HepG2 (cell line): ENCODE measurements at regions not wholly inside any gene's neighbourhood (a gene's known extent, or its start where the extent isn't known, plus 50 kb on each side); places are given as distances from the start of the nearest gene placed in this dataset.

Source experiments
- ATAC-seq: fragments of 200-7000 bp; cut with Tn5 transposase; 3 replicates; pipeline ENCODE4 v1.9.1; 2020; ENCODE audit warnings: mild to moderate bottlenecking, moderate library complexity
- BruUV-seq: library from RNA; stranded (reverse); fragments of 400-500 nt; replicated peaks from 2 replicates; lab custom pipeline; 2021; lab: Mats Ljungman, UMichigan
- CTCF ChIA-PET: fragments of 300-600 bp; formaldehyde crosslinking; extraction: SDS; loops from one replicate; lab custom pipeline; 2021; ENCODE audit warnings: low total read pairs, inconsistent platforms, low intra/inter-chr PET ratio; lab: Yijun Ruan, JAX
- POLR2A ChIA-PET: fragments of 350-600 bp; sonication (Branson Sonifier 250); formaldehyde crosslinking; loops from one replicate; lab custom pipeline; 2020; ENCODE audit warnings: antibody characterized with exemption, inconsistent platforms; lab: Yijun Ruan, JAX
- DNase-seq: peaks from one replicate; pipeline ENCODE4 v3.0.0-alpha.2; 2015; ENCODE audit warnings: low spot score
- FAIRE-seq: peaks from 3 replicates; lab custom pipeline; 2011; peaks lifted over from hg19 to GRCh38; lab: Jason Lieb, UNC
- H2AFZ ChIP-seq: one replicate; pipeline ENCODE4 v1.6.1; 2011; ENCODE audit warnings: low read length, inconsistent platforms
- H3K27ac ChIP-seq: fragments of 300-600 bp; 3 replicates; pipeline ENCODE4 v1.8.0; 2011; ENCODE audit warnings: mixed run types, mild to moderate bottlenecking, mixed read lengths, low read length, inconsistent platforms; ENCODE audit not compliant: insufficient read depth; ENCODE audit errors: extremely low read length
- H3K27me3 ChIP-seq, 2 experiments: fragments of 200-600 bp in 1 of 2; 2 replicates in 1 of 2; 3 replicates in 1 of 2; pipeline versions ENCODE4 v1.6.0 to v1.8.0; 2011; ENCODE audit warnings: low read length in 2 of 2, mild to moderate bottlenecking in 2 of 2, moderate library complexity in 2 of 2, inconsistent platforms in 1 of 2; ENCODE audit not compliant: insufficient read depth in 2 of 2, control insufficient read depth in 1 of 2
- H3K36me3 ChIP-seq, 2 experiments: fragments of 200-600 bp in 1 of 2; replicated peaks in 1 of 2; 2 replicates in 1 of 2; 3 replicates in 1 of 2; pipeline versions ENCODE4 v1.5.1 to v1.8.0; 2011; ENCODE audit warnings: low read length in 2 of 2, inconsistent platforms in 1 of 2; ENCODE audit not compliant: insufficient read depth in 2 of 2, control insufficient read depth in 1 of 2
- H3K4me1 ChIP-seq: 2 replicates; pipeline ENCODE4 v1.5.1; 2012; ENCODE audit warnings: low read length, inconsistent platforms; ENCODE audit not compliant: insufficient read depth
- H3K4me2 ChIP-seq: 2 replicates; pipeline ENCODE4 v1.6.0; 2011; ENCODE audit warnings: low read depth, low read length, inconsistent platforms
- H3K4me3 ChIP-seq, 3 experiments: fragments of 200-600 bp in 1 of 3; sonication (generic), shearing (Covaris generic) in 1 of 3; replicated peaks in 1 of 3; 2 replicates each; pipeline ENCODE4 v1.5.1; 2011 to 2016; ENCODE audit warnings: low read length in 3 of 3, inconsistent platforms in 2 of 3, low read depth in 2 of 3, mild to moderate bottlenecking in 2 of 3, control low read depth in 1 of 3, mixed read lengths in 1 of 3; ENCODE audit not compliant: insufficient read depth in 1 of 3
- H3K79me2 ChIP-seq: one replicate; pipeline ENCODE4 v1.6.1; 2011; ENCODE audit warnings: low read length, inconsistent platforms; ENCODE audit not compliant: insufficient read depth
- H3K9ac ChIP-seq: 2 replicates; pipeline ENCODE4 v1.6.0; 2011; ENCODE audit warnings: mild to moderate bottlenecking, low read depth, low read length, inconsistent platforms; ENCODE audit not compliant: insufficient read depth
- H3K9me3 ChIP-seq: 2 replicates; pipeline ENCODE4 v1.5.1; 2012; ENCODE audit warnings: mild to moderate bottlenecking, low read length
- H4K20me1 ChIP-seq: 2 replicates; pipeline ENCODE4 v1.6.0; 2011; ENCODE audit warnings: inconsistent platforms, mild to moderate bottlenecking, low read length, moderate library complexity; ENCODE audit not compliant: insufficient read depth
- HNF4A ChIP-seq: sonication (generic); formaldehyde crosslinking; IDR thresholded peaks from 2 replicates; pipeline ENCODE4 v1.4.0; 2020; ENCODE audit warnings: missing genetic modification reagents
- HNF4G ChIP-seq, 2 experiments: sonication (generic) in 1 of 2; formaldehyde crosslinking in 1 of 2; IDR thresholded peaks; 2 replicates each; pipeline versions ENCODE4 v1.4.0 to v1.6.1; 2011 to 2020; ENCODE audit warnings: borderline replicate concordance in 2 of 2, low read depth in 2 of 2, mild to moderate bottlenecking in 2 of 2, low read length in 1 of 2, missing genetic modification reagents in 1 of 2, moderate library complexity in 1 of 2
- JUNB ChIP-seq: sonication (generic); formaldehyde crosslinking; IDR thresholded peaks from 2 replicates; pipeline ENCODE4 v1.8.0; 2022; ENCODE audit warnings: missing genetic modification reagents, mild to moderate bottlenecking, borderline replicate concordance
- MED1 ChIP-seq: sonication (generic); formaldehyde crosslinking; IDR thresholded peaks from 2 replicates; pipeline ENCODE4 v1.4.0; 2020; ENCODE audit warnings: missing genetic modification reagents
- PPARG ChIP-seq: conservative IDR thresholded peaks from 2 replicates; pipeline ENCODE4 v1.6.1; 2016; ENCODE audit warnings: missing biosample characterization, missing genetic modification reagents
- RXRB ChIP-seq: IDR thresholded peaks from 2 replicates; pipeline ENCODE4 v1.6.1; 2016; ENCODE audit warnings: borderline replicate concordance, missing genetic modification reagents, missing compliant biosample characterization
- ZNF644 ChIP-seq: IDR thresholded peaks from 2 replicates; pipeline ENCODE4 v1.6.1; 2016; ENCODE audit warnings: low read depth
- WGBS: methylation state at CpG from one replicate; pipeline ENCODE4 v1.1.6; 2017; ENCODE audit warnings: low lambda C conversion rate; 5-methylcytosine and 5-hydroxymethylcytosine counted together
- in situ Hi-C: cut with HindIII; loops from 2 replicates; pipeline ENCODE4 v1.10.0; 2017; ENCODE audit warnings: low pct_unique_long_range_greater_than_20kb; ENCODE audit not compliant: extremely low pct_ligation_motif_present
- intact Hi-C: fragments of 100-400 bp; cut with micrococcal nuclease; formaldehyde crosslinking; loops from one replicate; pipeline ENCODE4 v1.10.0; 2022; ENCODE audit not compliant: unreplicated experiment
- TF ChIP-seq, protein P1 (sequence below), 2 experiments: sonication (generic) in 1 of 2; formaldehyde crosslinking in 1 of 2; IDR thresholded peaks; 2 replicates each; pipeline versions ENCODE4 v1.4.0 to v1.6.1; 2016 to 2020; ENCODE audit warnings: borderline replicate concordance in 1 of 2, low read depth in 1 of 2, mild to moderate bottlenecking in 1 of 2, missing genetic modification reagents in 1 of 2
- TF ChIP-seq, protein P2 (sequence below): sonication (generic); formaldehyde crosslinking; IDR thresholded peaks from 2 replicates; pipeline ENCODE4 v1.5.0; 2020; ENCODE audit warnings: missing genetic modification reagents

- TF ChIP-seq HNF4G (IDR thresholded peaks at IDR 0.05; ENCODE audit: borderline replicate concordance, low read depth, low read length): 0 out of 2 replicates have a peak, but pooled peaks have one; percentile 12
- no peak for TF ChIP-seq HNF4G (CRISPR knock-in tag; IDR thresholded peaks at IDR 0.05; ENCODE audit: borderline replicate concordance, low read depth)
- TF ChIP-seq JUNB: no peak
- peak; percentile 52; the same call in 1 of the 2 replicates for TF ChIP-seq HNF4A (CRISPR knock-in tag)
- TF ChIP-seq, protein P1, sequence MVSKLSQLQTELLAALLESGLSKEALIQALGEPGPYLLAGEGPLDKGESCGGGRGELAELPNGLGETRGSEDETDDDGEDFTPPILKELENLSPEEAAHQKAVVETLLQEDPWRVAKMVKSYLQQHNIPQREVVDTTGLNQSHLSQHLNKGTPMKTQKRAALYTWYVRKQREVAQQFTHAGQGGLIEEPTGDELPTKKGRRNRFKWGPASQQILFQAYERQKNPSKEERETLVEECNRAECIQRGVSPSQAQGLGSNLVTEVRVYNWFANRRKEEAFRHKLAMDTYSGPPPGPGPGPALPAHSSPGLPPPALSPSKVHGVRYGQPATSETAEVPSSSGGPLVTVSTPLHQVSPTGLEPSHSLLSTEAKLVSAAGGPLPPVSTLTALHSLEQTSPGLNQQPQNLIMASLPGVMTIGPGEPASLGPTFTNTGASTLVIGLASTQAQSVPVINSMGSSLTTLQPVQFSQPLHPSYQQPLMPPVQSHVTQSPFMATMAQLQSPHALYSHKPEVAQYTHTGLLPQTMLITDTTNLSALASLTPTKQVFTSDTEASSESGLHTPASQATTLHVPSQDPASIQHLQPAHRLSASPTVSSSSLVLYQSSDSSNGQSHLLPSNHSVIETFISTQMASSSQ (IDR thresholded peaks at IDR 0.05; ENCODE audit: low read depth): no peak
- TF ChIP-seq, protein P1 (CRISPR knock-in tag; IDR thresholded peaks at IDR 0.05; ENCODE audit: borderline replicate concordance): 0 out of 2 replicates have a peak, but pooled peaks have one; percentile 16
- peak; percentile 87 for TF ChIP-seq PPARG
- peak; percentile 42; the same call in 1 of the 2 replicates for TF ChIP-seq ZNF644
- TF ChIP-seq RXRB (CRISPR knock-in tag): peak; percentile 81
- TF ChIP-seq, protein P2, sequence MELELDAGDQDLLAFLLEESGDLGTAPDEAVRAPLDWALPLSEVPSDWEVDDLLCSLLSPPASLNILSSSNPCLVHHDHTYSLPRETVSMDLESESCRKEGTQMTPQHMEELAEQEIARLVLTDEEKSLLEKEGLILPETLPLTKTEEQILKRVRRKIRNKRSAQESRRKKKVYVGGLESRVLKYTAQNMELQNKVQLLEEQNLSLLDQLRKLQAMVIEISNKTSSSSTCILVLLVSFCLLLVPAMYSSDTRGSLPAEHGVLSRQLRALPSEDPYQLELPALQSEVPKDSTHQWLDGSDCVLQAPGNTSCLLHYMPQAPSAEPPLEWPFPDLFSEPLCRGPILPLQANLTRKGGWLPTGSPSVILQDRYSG (CRISPR knock-in tag): no peak
- 0 out of 2 replicates have a peak, but pooled peaks have one; percentile 21 for TF ChIP-seq MED1 (CRISPR knock-in tag)
- H4K20me1 ChIP-seq: no peaks in the 10 kb centered on the region
- H3K27me3 ChIP-seq: peaks cover 0 to 8% of the 10 kb centered on the region in 2 experiments; a peak in 2 of 5 replicates
- DNase-seq (peak; percentile 40), ATAC-seq (0 out of 3 replicates have a peak, but pooled peaks have one; percentile 19), FAIRE-seq (peak; percentile 44)
- H3K27ac ChIP-seq: no peak overlapping the region
- WGBS: 6% methylated on average over 1 of the region's 1 CpG
- no peaks in the 10 kb centered on the region for H3K36me3 ChIP-seq
- H3K4me2 ChIP-seq: no peak overlapping the region
- in situ Hi-C loops (no loop called here), intact Hi-C loops (loop anchor here (5.0 kb wide), 1 partner anchor 741 kb away; no protein-coding TSS in a partner anchor)
- no peak overlapping the region for H3K9ac ChIP-seq
- no TSS peak for BruUV-seq
- H3K4me1 ChIP-seq: peaks cover 25% of the 10 kb centered on the region
- ChIA-PET POLR2A (no interaction called here), CTCF (no interaction called here)
- H2AFZ ChIP-seq: no peak overlapping the region
- H3K4me3 ChIP-seq: no peak overlapping the region
- H3K79me2 ChIP-seq: no peaks in the 10 kb centered on the region
- no peaks in the 10 kb centered on the region for H3K9me3 ChIP-seq
Measured at GRCh38 chr14:31988244-31988643, 88.9 kb upstream of the ARHGAP5 start.
